ENCODE measurements at regions not wholly inside any gene's neighbourhood (a gene's known extent, or its start where the extent isn't known, plus 50 kb on each side); places are given as distances from the start of the nearest gene placed in this dataset.

DNA sequence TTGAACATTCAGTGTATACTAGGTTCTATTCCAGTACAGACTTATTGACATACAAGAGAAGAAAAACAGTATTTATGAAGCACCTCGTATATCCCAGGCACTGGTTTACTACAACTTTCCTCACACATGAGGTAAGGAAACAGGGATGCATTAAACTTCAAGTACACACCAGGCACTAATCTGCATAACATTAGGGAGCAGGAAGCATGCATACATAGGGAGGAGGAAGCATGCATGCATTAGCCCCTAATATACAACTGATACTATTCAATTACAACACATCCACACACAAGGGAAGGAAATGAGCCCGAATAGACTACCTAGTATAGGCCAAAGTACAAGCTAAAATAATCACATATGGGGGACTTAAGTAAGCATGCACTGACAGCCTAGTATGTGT, 525.3 kb downstream of the SUCLG1 start:
- TF ChIP-seq, protein P1, sequence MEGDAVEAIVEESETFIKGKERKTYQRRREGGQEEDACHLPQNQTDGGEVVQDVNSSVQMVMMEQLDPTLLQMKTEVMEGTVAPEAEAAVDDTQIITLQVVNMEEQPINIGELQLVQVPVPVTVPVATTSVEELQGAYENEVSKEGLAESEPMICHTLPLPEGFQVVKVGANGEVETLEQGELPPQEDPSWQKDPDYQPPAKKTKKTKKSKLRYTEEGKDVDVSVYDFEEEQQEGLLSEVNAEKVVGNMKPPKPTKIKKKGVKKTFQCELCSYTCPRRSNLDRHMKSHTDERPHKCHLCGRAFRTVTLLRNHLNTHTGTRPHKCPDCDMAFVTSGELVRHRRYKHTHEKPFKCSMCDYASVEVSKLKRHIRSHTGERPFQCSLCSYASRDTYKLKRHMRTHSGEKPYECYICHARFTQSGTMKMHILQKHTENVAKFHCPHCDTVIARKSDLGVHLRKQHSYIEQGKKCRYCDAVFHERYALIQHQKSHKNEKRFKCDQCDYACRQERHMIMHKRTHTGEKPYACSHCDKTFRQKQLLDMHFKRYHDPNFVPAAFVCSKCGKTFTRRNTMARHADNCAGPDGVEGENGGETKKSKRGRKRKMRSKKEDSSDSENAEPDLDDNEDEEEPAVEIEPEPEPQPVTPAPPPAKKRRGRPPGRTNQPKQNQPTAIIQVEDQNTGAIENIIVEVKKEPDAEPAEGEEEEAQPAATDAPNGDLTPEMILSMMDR (IDR thresholded peaks at IDR 0.05) = no peak
- TF ChIP-seq POLR2A (IDR thresholded peaks at IDR 0.05) (no peak), POLR2AphosphoS5 (IDR thresholded peaks at IDR 0.05) (no peak)

All from breast epithelium (tissue), 3 donors.